NCI-H2171 treated with DMSO at 0.1 percent for 48 hours (cell line): ENCODE measurements at regions not wholly inside any gene's neighbourhood (a gene's known extent, or its start where the extent isn't known, plus 50 kb on each side); places are given as distances from the start of the nearest gene placed in this dataset.
A peak's percentile ranks its signal among the peaks of the same experiment; 100 is the strongest.
"Not testable (repeated sequence)": the region's sequence is repeated elsewhere in the genome, so short reads cannot be mapped to it uniquely, and the experiment has no call there.

ENCODE experiments used
- DNase-seq: peaks from one replicate; lab custom pipeline; 2025; lab: John Stamatoyannopoulos, UW

- DNase-seq = no peak
Observed at GRCh38 chr19:30276883-30277280, 95.3 kb upstream of the ZNF536 start.

- DNase-seq = no peak
Observed at GRCh38 chr19:30277941-30278881, 94.0 kb upstream of the ZNF536 start.

- DNase-seq = no peak
Observed at GRCh38 chr19:30278882-30279254, 93.3 kb upstream of the ZNF536 start.

GRCh38 chr19:30280018-30280417, 92.2 kb upstream of the ZNF536 start:
- no peak for DNase-seq

- no peak for DNase-seq
Observed at GRCh38 chr19:30281906-30282305, 90.3 kb upstream of the ZNF536 start.

GRCh38 chr19:30283556-30283955, 88.6 kb upstream of the ZNF536 start:
- no peak for DNase-seq

GRCh38 chr19:30284209-30284608, 88.0 kb upstream of the ZNF536 start:
- no peak for DNase-seq

GRCh38 chr19:30284885-30285284, 87.3 kb upstream of the ZNF536 start:
- no peak for DNase-seq

- DNase-seq = no peak
Observed at GRCh38 chr19:30286378-30286777, 85.8 kb upstream of the ZNF536 start.

- DNase-seq = no peak
Observed at GRCh38 chr19:30287259-30287658, 84.9 kb upstream of the ZNF536 start.

GRCh38 chr19:30287973-30288372, 84.2 kb upstream of the ZNF536 start:
- no peak for DNase-seq

- DNase-seq = no peak
Observed at GRCh38 chr19:30288911-30289310, 83.3 kb upstream of the ZNF536 start.

GRCh38 chr19:30289336-30289735, 82.8 kb upstream of the ZNF536 start:
- DNase-seq = no peak

GRCh38 chr19:30290805-30291204, 81.4 kb upstream of the ZNF536 start:
- DNase-seq = not testable (repeated sequence)

GRCh38 chr19:30293051-30293785, 79.0 kb upstream of the ZNF536 start:
- no peak for DNase-seq

- no peak for DNase-seq
Observed at GRCh38 chr19:30297969-30298368, 74.2 kb upstream of the ZNF536 start.

GRCh38 chr19:30303131-30303654, 69.0 kb upstream of the ZNF536 start:
- no peak for DNase-seq

GRCh38 chr19:30304540-30304939, 67.6 kb upstream of the ZNF536 start:
- no peak for DNase-seq

- DNase-seq = no peak
Observed at GRCh38 chr19:30305346-30306060, 66.7 kb upstream of the ZNF536 start.

- peak; percentile 61 for DNase-seq
Observed at GRCh38 chr19:30307191-30307974, 64.8 kb upstream of the ZNF536 start.

- DNase-seq = no peak
Observed at GRCh38 chr19:30309176-30309575, 63.0 kb upstream of the ZNF536 start.
